Panc1 (cell line): ENCODE measurements at regions not wholly inside any gene's neighbourhood (a gene's known extent, or its start where the extent isn't known, plus 50 kb on each side); places are given as distances from the start of the nearest gene placed in this dataset.

Experiments used
- ATAC-seq: fragments of 200-7000 bp; cut with Tn5 transposase; 2 replicates; pipeline ENCODE4 v1.9.1; 2020; ENCODE audit warnings: mild to moderate bottlenecking, moderate library complexity
- BruUV-seq: library from RNA; stranded (reverse); fragments of 400-500 nt; replicated peaks from 2 replicates; lab custom pipeline; 2021; lab: Mats Ljungman, UMichigan
- CTCF ChIA-PET: fragments of 300-600 bp; sonication (Branson Sonifier 250); formaldehyde crosslinking; loops from one replicate; lab custom pipeline; 2022; ENCODE audit warnings: antibody characterized with exemption; lab: Charles Lee
- POLR2A ChIA-PET: fragments of 300-600 bp; sonication (Branson Sonifier 250); formaldehyde crosslinking; loops from one replicate; lab custom pipeline; 2022; ENCODE audit warnings: antibody characterized with exemption; lab: Charles Lee
- DNase-seq: peaks from one replicate; pipeline ENCODE4 v3.0.0-alpha.2; 2010; ENCODE audit warnings: low read depth, low spot score
- H3K27ac ChIP-seq: 2 replicates; pipeline ENCODE4 v1.5.1; 2011; ENCODE audit warnings: mild to moderate bottlenecking, low read length, inconsistent platforms
- H3K27me3 ChIP-seq: fragments of 200-500 bp; sonication (Bioruptor generic); 2 replicates; pipeline ENCODE4 v1.6.0; 2014; ENCODE audit warnings: low read length, inconsistent platforms; ENCODE audit not compliant: control insufficient read depth, insufficient read depth
- H3K36me3 ChIP-seq: fragments of 200-500 bp; sonication (Bioruptor generic); 2 replicates; pipeline ENCODE4 v1.5.1; 2014; ENCODE audit warnings: inconsistent platforms, mild to moderate bottlenecking, low read length, moderate library complexity; ENCODE audit not compliant: control insufficient read depth, insufficient read depth
- H3K4me1 ChIP-seq: 2 replicates; pipeline ENCODE4 v1.5.1; 2011; ENCODE audit warnings: inconsistent platforms, mild to moderate bottlenecking, low read length, moderate library complexity; ENCODE audit not compliant: control insufficient read depth, insufficient read depth
- H3K4me3 ChIP-seq, 2 experiments: 2 replicates each; pipeline ENCODE4 v1.5.1; 2011 to 2012; ENCODE audit warnings: low read depth in 2 of 2, low read length in 2 of 2, mild to moderate bottlenecking in 2 of 2, inconsistent platforms in 1 of 2, moderate library complexity in 1 of 2
- H3K9me3 ChIP-seq: fragments of 200-500 bp; sonication (Bioruptor generic); 2 replicates; pipeline ENCODE4 v1.5.1; 2014; ENCODE audit warnings: low read depth, mild to moderate bottlenecking, inconsistent platforms, low read length, moderate library complexity; ENCODE audit not compliant: control insufficient read depth, insufficient read depth
- CTCF ChIP-seq: fragments of 450-650 bp; IDR thresholded peaks from 2 replicates; pipeline ENCODE4 v1.5.1; 2017; ENCODE audit warnings: mild to moderate bottlenecking
- POLR2AphosphoS5 ChIP-seq: IDR thresholded peaks from 2 replicates; pipeline ENCODE4 v1.6.1; 2012; ENCODE audit warnings: mild to moderate bottlenecking, low read depth, low read length, moderate library complexity
- REST ChIP-seq, 2 experiments: IDR thresholded peaks; 2 replicates each; pipeline ENCODE4 v1.6.1; 2011 to 2012; ENCODE audit warnings: low read depth in 2 of 2, control low read depth in 1 of 2, low read length in 1 of 2, mild to moderate bottlenecking in 1 of 2, moderate library complexity in 1 of 2; ENCODE audit not compliant: insufficient read depth in 1 of 2
- SIN3A ChIP-seq: IDR thresholded peaks from 2 replicates; pipeline ENCODE4 v1.6.1; 2012; ENCODE audit warnings: low read depth, mild to moderate bottlenecking, low read length, moderate library complexity, borderline replicate concordance; ENCODE audit not compliant: insufficient read depth
- TCF7L2 ChIP-seq: IDR thresholded peaks from 2 replicates; pipeline ENCODE4 v1.6.1; 2011; ENCODE audit warnings: mild to moderate bottlenecking, low read depth, low read length, inconsistent platforms
- in situ Hi-C: cut with HindIII; loops from 2 replicates; pipeline ENCODE4 v1.10.0; 2016; ENCODE audit warnings: low sequenced_read_pairs, low pct_unique_long_range_greater_than_20kb
- intact Hi-C: fragments of 100-400 bp; cut with micrococcal nuclease; formaldehyde crosslinking; loops from one replicate; pipeline ENCODE4 v1.10.0; 2022; ENCODE audit not compliant: unreplicated experiment

GRCh38 chr5:39765366-39765765, 340.6 kb upstream of the DAB2 start:
- H3K27ac ChIP-seq: no peak overlapping the region
- no peaks in the 10 kb centered on the region for H3K27me3 ChIP-seq
- DNase-seq: no peak
- intact Hi-C loops (no loop called here), in situ Hi-C loops (no loop called here)
- no peak overlapping the region for H3K4me3 ChIP-seq
- H3K36me3 ChIP-seq: no peaks in the 10 kb centered on the region
- POLR2A ChIA-PET: no interaction called here
- CTCF ChIA-PET: no interaction called here
- TF ChIP-seq CTCF: no peak
- TF ChIP-seq SIN3A: no peak
- H3K4me1 ChIP-seq: no peaks in the 10 kb centered on the region
- no peaks in the 10 kb centered on the region for H3K9me3 ChIP-seq
- no peak for ATAC-seq
- BruUV-seq: no TSS peak

- POLR2A ChIA-PET: interaction anchor here (0.6 kb wide), 1 partner anchor 37 kb away, joined by 10 read pairs; no protein-coding TSS in a partner anchor
- intact Hi-C loops: no loop called here
- Histone ChIP-seq H3K36me3 (no peaks in the 10 kb centered on the region), H3K4me1 (no peaks in the 10 kb centered on the region), H3K9me3 (no peaks in the 10 kb centered on the region), H3K27ac (no peak overlapping the region), H3K4me3 (no peak overlapping the region), H3K27me3 (no peaks in the 10 kb centered on the region)
- DNase-seq (no peak), ATAC-seq (no peak)
- CTCF ChIA-PET: no interaction called here
- in situ Hi-C loops: no loop called here
- no TSS peak for BruUV-seq
- TF ChIP-seq SIN3A (no peak), REST (IDR thresholded peaks at IDR 0.05; ENCODE audit: insufficient read depth in 1 of 2, low read depth in 2 of 2, low read length in 1 of 2) (no peak), CTCF (no peak), TCF7L2 (no peak), POLR2AphosphoS5 (no peak)
These were observed 338.0 kb upstream of the DAB2 start for GRCh38 chr5:39762761-39763160.
